ENCODE measurements at regions not wholly inside any gene's neighbourhood (a gene's known extent, or its start where the extent isn't known, plus 50 kb on each side); places are given as distances from the start of the nearest gene placed in this dataset.

GRCh38 chr9:127557466-127557869 is 54.6 kb upstream of the STXBP1 start:
- ATAC-seq (peak in 1 of 4 donors; percentile 12), DNase-seq (peak in 1 of 2 donors; percentile 58)
- peaks cover 30% of the 10 kb centered on the region for H3K4me1 ChIP-seq
- H3K27ac ChIP-seq: peak overlapping the region; percentile 30
- no peaks in the 10 kb centered on the region for H3K27me3 ChIP-seq (ENCODE audit: insufficient read depth in 3 of 3, low read length in 2 of 3)
- no peaks in the 10 kb centered on the region for H3K9me3 ChIP-seq
- no peak overlapping the region for H3K4me3 ChIP-seq
- intact Hi-C loops (cut with DNase I): loop anchor here in 1 of 2 donors (5.0 kb wide), 1 partner anchor 35 kb away; no protein-coding TSS in a partner anchor
- WGBS, 3 donors: 33 to 38% (median 35%) methylated on average over 5 of the region's 5 CpGs
- peaks cover 0 to 7% of the 10 kb centered on the region in 2 donors for H3K36me3 ChIP-seq (ENCODE audit: insufficient read depth in 1 of 2, low read depth in 1 of 2)
- TF ChIP-seq, protein P1, sequence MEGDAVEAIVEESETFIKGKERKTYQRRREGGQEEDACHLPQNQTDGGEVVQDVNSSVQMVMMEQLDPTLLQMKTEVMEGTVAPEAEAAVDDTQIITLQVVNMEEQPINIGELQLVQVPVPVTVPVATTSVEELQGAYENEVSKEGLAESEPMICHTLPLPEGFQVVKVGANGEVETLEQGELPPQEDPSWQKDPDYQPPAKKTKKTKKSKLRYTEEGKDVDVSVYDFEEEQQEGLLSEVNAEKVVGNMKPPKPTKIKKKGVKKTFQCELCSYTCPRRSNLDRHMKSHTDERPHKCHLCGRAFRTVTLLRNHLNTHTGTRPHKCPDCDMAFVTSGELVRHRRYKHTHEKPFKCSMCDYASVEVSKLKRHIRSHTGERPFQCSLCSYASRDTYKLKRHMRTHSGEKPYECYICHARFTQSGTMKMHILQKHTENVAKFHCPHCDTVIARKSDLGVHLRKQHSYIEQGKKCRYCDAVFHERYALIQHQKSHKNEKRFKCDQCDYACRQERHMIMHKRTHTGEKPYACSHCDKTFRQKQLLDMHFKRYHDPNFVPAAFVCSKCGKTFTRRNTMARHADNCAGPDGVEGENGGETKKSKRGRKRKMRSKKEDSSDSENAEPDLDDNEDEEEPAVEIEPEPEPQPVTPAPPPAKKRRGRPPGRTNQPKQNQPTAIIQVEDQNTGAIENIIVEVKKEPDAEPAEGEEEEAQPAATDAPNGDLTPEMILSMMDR (IDR thresholded peaks at IDR 0.05): no peak

DNA sequence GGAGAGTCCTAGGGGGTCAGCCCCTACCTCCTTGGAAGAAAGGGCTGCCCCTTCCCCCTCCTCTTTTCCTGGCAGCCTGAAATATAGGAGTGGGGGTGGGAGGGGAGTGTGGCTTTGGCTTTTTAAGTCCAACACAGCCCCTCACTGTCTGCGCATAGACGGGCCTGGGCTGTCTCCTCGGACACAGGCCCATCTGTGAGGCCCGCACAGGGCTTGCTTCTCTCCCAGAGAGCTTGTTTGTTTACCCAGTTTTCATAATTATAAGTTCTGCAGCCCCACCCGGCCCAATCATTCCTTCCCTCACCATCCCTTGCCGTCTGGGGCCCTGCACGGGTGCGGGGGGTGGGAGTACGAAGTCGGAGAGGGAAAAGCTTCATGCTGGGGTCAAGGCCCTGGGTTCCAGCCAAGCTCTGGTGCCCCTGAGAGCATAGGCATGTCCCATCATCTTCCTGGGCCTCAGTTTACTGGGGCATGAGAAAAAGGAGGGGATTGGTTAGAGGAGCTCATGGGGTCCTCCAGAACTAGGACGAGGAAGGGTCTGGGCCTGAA is 54.0 kb upstream of the STXBP1 start:
- H3K9me3 ChIP-seq: no peaks in the 10 kb centered on the region
- H3K4me1 ChIP-seq: peaks cover 36% of the 10 kb centered on the region
- H3K36me3 ChIP-seq (ENCODE audit: insufficient read depth in 1 of 2, low read depth in 1 of 2): peaks cover 0 to 7% of the 10 kb centered on the region in 2 donors
- no peaks in the 10 kb centered on the region for H3K27me3 ChIP-seq (ENCODE audit: insufficient read depth in 3 of 3, low read length in 2 of 3)
- H3K27ac ChIP-seq: peak overlapping the region; percentile 30
- TF ChIP-seq, protein P1 (IDR thresholded peaks at IDR 0.05): no peak
- DNase-seq (no peak), ATAC-seq (no peak)
- intact Hi-C loops (cut with DNase I): loop anchor here in 1 of 2 donors (5.0 kb wide), 1 partner anchor 36 kb away; no protein-coding TSS in a partner anchor
- WGBS, 3 donors: 53 to 66% (median 63%) methylated on average over 11 of the region's 11 CpGs
- H3K4me3 ChIP-seq: no peak overlapping the region

DNA sequence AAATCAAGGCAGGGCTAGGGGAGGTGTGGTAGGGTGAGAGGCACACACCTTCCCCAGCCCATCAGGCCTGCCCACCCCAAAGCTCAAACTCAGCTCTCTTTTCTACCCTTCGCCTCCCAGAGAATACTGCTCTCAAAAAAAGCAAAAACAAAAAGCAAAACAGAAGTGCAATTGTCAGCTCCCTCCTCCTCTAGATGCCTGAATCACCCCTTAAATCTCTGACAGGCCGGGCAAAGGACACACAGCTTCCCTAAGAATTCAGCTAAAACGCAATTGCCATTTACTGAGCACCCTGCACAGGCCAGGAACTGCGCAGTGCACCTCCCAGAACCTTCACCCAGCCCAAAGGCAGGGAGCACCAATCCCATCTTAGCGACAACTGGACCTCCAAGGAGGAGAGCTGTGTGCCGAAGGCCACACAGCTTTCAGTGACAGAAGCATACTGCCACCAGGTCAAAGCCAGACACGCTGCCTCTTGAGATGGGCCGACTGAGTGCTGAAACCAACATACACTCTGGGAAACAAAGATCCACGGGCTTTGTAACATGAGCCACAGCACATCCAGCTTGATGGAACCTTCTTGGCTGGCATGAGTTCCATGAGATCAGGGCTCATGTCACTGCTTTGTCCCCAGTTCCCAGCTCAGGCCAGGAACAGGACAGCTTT is 53.4 kb upstream of the STXBP1 start:
- no peak for ATAC-seq
- no peak overlapping the region for H3K4me3 ChIP-seq
- H3K9me3 ChIP-seq: no peaks in the 10 kb centered on the region
- H3K4me1 ChIP-seq: peaks cover 38% of the 10 kb centered on the region
- no peak for DNase-seq
- intact Hi-C loops (cut with DNase I): loop anchor here in 1 of 2 donors (5.0 kb wide), 1 partner anchor 36 kb away; no protein-coding TSS in a partner anchor
- H3K36me3 ChIP-seq (ENCODE audit: insufficient read depth in 1 of 2, low read depth in 1 of 2): peaks cover 0 to 7% of the 10 kb centered on the region in 2 donors
- H3K27ac ChIP-seq: no peak overlapping the region
- TF ChIP-seq, protein P1 (IDR thresholded peaks at IDR 0.05): no peak
- no peaks in the 10 kb centered on the region for H3K27me3 ChIP-seq (ENCODE audit: insufficient read depth in 3 of 3, low read length in 2 of 3)
- WGBS, 3 donors: 49 to 59% (median 50%) methylated on average over 9 of the region's 9 CpGs

DNA sequence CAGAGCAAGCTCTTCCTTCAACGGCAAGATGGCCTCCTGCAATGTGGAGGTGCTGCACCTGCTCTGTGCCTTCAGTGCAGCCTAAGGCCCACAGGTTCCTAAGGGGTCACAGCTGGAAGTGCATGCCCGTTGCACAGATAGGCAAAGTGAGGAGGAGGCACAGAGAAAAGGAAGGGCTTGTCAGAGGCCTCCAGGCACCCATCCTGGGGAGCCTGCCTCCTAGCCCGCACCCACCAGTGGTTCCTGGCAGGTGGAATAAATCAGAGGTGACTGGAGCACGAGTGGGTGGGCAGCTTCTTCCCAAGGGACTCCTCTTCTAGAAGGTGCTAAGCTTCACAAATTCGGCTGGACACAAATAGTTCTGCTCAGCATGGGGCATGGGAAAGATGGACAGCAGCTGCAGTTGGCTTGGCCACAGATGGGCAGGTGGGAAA is 52.8 kb upstream of the STXBP1 start:
- TF ChIP-seq, protein P1 (IDR thresholded peaks at IDR 0.05): no peak
- peaks cover 0 to 7% of the 10 kb centered on the region in 2 donors for H3K36me3 ChIP-seq (ENCODE audit: insufficient read depth in 1 of 2, low read depth in 1 of 2)
- H3K4me1 ChIP-seq: peaks cover 38% of the 10 kb centered on the region
- H3K27me3 ChIP-seq (ENCODE audit: insufficient read depth in 3 of 3, low read length in 2 of 3): no peaks in the 10 kb centered on the region
- ATAC-seq (no peak), DNase-seq (no peak)
- no peaks in the 10 kb centered on the region for H3K9me3 ChIP-seq
- 48 to 61% (median 52%) methylated on average over 5 of the region's 5 CpGs for WGBS, 3 donors
- intact Hi-C loops (cut with DNase I): loop anchor here in 1 of 2 donors (5.0 kb wide), 1 partner anchor 37 kb away; no protein-coding TSS in a partner anchor
- no peak overlapping the region for H3K4me3 ChIP-seq
- H3K27ac ChIP-seq: no peak overlapping the region
